ENCODE measurements at regions not wholly inside any gene's neighbourhood (a gene's known extent, or its start where the extent isn't known, plus 50 kb on each side); places are given as distances from the start of the nearest gene placed in this dataset.

- TF ChIP-seq POLR2A (IDR thresholded peaks at IDR 0.05) (no peak), EP300 (IDR thresholded peaks at IDR 0.05) (no peak), POLR2AphosphoS5 (IDR thresholded peaks at IDR 0.05) (no peak)
- TF ChIP-seq, protein P1, sequence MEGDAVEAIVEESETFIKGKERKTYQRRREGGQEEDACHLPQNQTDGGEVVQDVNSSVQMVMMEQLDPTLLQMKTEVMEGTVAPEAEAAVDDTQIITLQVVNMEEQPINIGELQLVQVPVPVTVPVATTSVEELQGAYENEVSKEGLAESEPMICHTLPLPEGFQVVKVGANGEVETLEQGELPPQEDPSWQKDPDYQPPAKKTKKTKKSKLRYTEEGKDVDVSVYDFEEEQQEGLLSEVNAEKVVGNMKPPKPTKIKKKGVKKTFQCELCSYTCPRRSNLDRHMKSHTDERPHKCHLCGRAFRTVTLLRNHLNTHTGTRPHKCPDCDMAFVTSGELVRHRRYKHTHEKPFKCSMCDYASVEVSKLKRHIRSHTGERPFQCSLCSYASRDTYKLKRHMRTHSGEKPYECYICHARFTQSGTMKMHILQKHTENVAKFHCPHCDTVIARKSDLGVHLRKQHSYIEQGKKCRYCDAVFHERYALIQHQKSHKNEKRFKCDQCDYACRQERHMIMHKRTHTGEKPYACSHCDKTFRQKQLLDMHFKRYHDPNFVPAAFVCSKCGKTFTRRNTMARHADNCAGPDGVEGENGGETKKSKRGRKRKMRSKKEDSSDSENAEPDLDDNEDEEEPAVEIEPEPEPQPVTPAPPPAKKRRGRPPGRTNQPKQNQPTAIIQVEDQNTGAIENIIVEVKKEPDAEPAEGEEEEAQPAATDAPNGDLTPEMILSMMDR (IDR thresholded peaks at IDR 0.05): no peak
These were observed 83.0 kb upstream of the UBL3 start for GRCh38 chr13:29933401-29933800.
